Fibroblast of lung (primary cell): ENCODE measurements at regions not wholly inside any gene's neighbourhood (a gene's known extent, or its start where the extent isn't known, plus 50 kb on each side); places are given as distances from the start of the nearest gene placed in this dataset.

Experiments
- DNase-seq, 2 donors: peaks; one replicate each; pipeline versions ENCODE4 v3.0.0 to v3.0.0-alpha.2; 2010; ENCODE audit warnings: low read depth in 2 of 2
- H2AFZ ChIP-seq: 2 replicates; pipeline ENCODE4 v1.5.1; 2012; ENCODE audit warnings: low read length, control low read depth, inconsistent platforms
- H3K27ac ChIP-seq: 2 replicates; pipeline ENCODE4 v1.5.1; 2011; ENCODE audit warnings: low read length, control low read depth; ENCODE audit not compliant: insufficient read depth
- H3K27me3 ChIP-seq: 2 replicates; pipeline ENCODE4 v1.5.1; 2011; ENCODE audit warnings: mild to moderate bottlenecking, low read length; ENCODE audit not compliant: control insufficient read depth, insufficient read depth
- H3K36me3 ChIP-seq: 2 replicates; pipeline ENCODE4 v1.5.1; 2011; ENCODE audit warnings: low read length; ENCODE audit not compliant: control insufficient read depth, insufficient read depth
- H3K4me1 ChIP-seq: 2 replicates; pipeline ENCODE4 v1.5.1; 2011; ENCODE audit warnings: low read length; ENCODE audit not compliant: control insufficient read depth, insufficient read depth; ENCODE audit errors: extremely low read depth
- H3K4me2 ChIP-seq: 2 replicates; pipeline ENCODE4 v1.5.1; 2011; ENCODE audit warnings: low read length, control low read depth; ENCODE audit not compliant: insufficient read depth; ENCODE audit errors: extremely low read depth
- H3K4me3 ChIP-seq, 4 experiments: fragments of 200-600 bp in 1 of 4; sonication (generic) in 1 of 4; replicated peaks in 1 of 4; 2 replicates each; pipeline ENCODE4 v1.5.1; 2011 to 2016; ENCODE audit warnings: low read length in 4 of 4, low read depth in 3 of 4, mild to moderate bottlenecking in 3 of 4, control low read depth in 2 of 4, inconsistent platforms in 1 of 4, mixed read lengths in 1 of 4; ENCODE audit not compliant: insufficient read depth in 1 of 4; ENCODE audit errors: control extremely low read depth in 1 of 4
- H3K79me2 ChIP-seq: 2 replicates; pipeline ENCODE4 v1.5.1; 2012; ENCODE audit warnings: mild to moderate bottlenecking, low read length, inconsistent platforms; ENCODE audit not compliant: control insufficient read depth, insufficient read depth
- H3K9ac ChIP-seq: 2 replicates; pipeline ENCODE4 v1.5.1; 2011; ENCODE audit warnings: mild to moderate bottlenecking, low read length, control low read depth; ENCODE audit not compliant: insufficient read depth
- H3K9me3 ChIP-seq: 2 replicates; pipeline ENCODE4 v1.5.1; 2012; ENCODE audit warnings: low read depth, low read length; ENCODE audit not compliant: control insufficient read depth, insufficient read depth
- H4K20me1 ChIP-seq: 2 replicates; pipeline ENCODE4 v1.5.1; 2011; ENCODE audit warnings: low read length; ENCODE audit not compliant: control insufficient read depth, insufficient read depth; ENCODE audit errors: extremely low read depth
- CTCF ChIP-seq, 2 donors: IDR thresholded peaks in 1 of 2; conservative IDR thresholded peaks in 1 of 2; 1 replicate in 1 of 2; 2 replicates in 1 of 2; pipeline ENCODE4 v1.5.1; 2011 to 2012; ENCODE audit warnings: low read length in 2 of 2, control low read depth in 1 of 2, inconsistent platforms in 1 of 2, low read depth in 1 of 2, mild to moderate bottlenecking in 1 of 2
- EZH2 ChIP-seq: IDR thresholded peaks from 2 replicates; pipeline ENCODE4 v1.5.1; 2012; ENCODE audit warnings: low read length, control low read depth, mild to moderate bottlenecking; ENCODE audit errors: missing control alignments

GRCh38 chr12:113645183-113645582, 173.5 kb upstream of the LHX5 start:
- H3K9me3 ChIP-seq = no peaks in the 10 kb centered on the region
- no peak for TF ChIP-seq EZH2
- TF ChIP-seq CTCF (conservative IDR thresholded peaks at IDR 0.05 in 1 of 2, IDR thresholded peaks at IDR 0.05 in 1 of 2; ENCODE audit: low read depth in 1 of 2, low read length in 2 of 2) = no peak
- no peak overlapping the region for H3K9ac ChIP-seq

GRCh38 chr12:113643177-113643974, 171.7 kb upstream of the LHX5 start:
- H3K4me1 ChIP-seq = no peaks in the 10 kb centered on the region
- no peaks in the 10 kb centered on the region for H3K27me3 ChIP-seq
- H3K9me3 ChIP-seq = no peaks in the 10 kb centered on the region
- H4K20me1 ChIP-seq = no peaks in the 10 kb centered on the region
- H3K4me3 ChIP-seq = no peak overlapping the region
- H3K27ac ChIP-seq = no peak overlapping the region
- H3K9ac ChIP-seq = no peak overlapping the region
- no peaks in the 10 kb centered on the region for H3K79me2 ChIP-seq
- H3K36me3 ChIP-seq = no peaks in the 10 kb centered on the region
- H3K4me2 ChIP-seq = no peak overlapping the region
- no peak for TF ChIP-seq CTCF (conservative IDR thresholded peaks at IDR 0.05 in 1 of 2, IDR thresholded peaks at IDR 0.05 in 1 of 2; ENCODE audit: low read depth in 1 of 2, low read length in 2 of 2)
- TF ChIP-seq EZH2 = no peak
- DNase-seq = no peak
- H2AFZ ChIP-seq = no peak overlapping the region

More at GRCh38 chr12:113645183-113645582, 173.5 kb upstream of the LHX5 start:
- no peaks in the 10 kb centered on the region for H3K79me2 ChIP-seq
- H2AFZ ChIP-seq = no peak overlapping the region
- no peaks in the 10 kb centered on the region for H3K27me3 ChIP-seq
- H3K36me3 ChIP-seq = no peaks in the 10 kb centered on the region
- H3K4me2 ChIP-seq = no peak overlapping the region
- H3K27ac ChIP-seq = no peak overlapping the region
- DNase-seq = no peak
- H3K4me3 ChIP-seq = no peak overlapping the region
- H4K20me1 ChIP-seq = no peaks in the 10 kb centered on the region
- no peaks in the 10 kb centered on the region for H3K4me1 ChIP-seq

- TF ChIP-seq CTCF (conservative IDR thresholded peaks at IDR 0.05 in 1 of 2, IDR thresholded peaks at IDR 0.05 in 1 of 2; ENCODE audit: low read depth in 1 of 2, low read length in 2 of 2) (no peak), EZH2 (no peak)
- Histone ChIP-seq H3K36me3 (no peaks in the 10 kb centered on the region), H3K27ac (no peak overlapping the region), H3K4me3 (no peak overlapping the region), H3K27me3 (no peaks in the 10 kb centered on the region), H3K9ac (no peak overlapping the region), H2AFZ (no peak overlapping the region), H3K4me2 (no peak overlapping the region), H3K4me1 (no peaks in the 10 kb centered on the region), H3K79me2 (no peaks in the 10 kb centered on the region), H3K9me3 (no peaks in the 10 kb centered on the region), H4K20me1 (no peaks in the 10 kb centered on the region)
- DNase-seq = no peak
Measured at GRCh38 chr12:113642672-113643071, 171.0 kb upstream of the LHX5 start.
